Endodermal cell (in vitro differentiated cells): ENCODE measurements at regions not wholly inside any gene's neighbourhood (a gene's known extent, or its start where the extent isn't known, plus 50 kb on each side); places are given as distances from the start of the nearest gene placed in this dataset.

Experiments used
- DNase-seq: peaks from one replicate; pipeline ENCODE4 v3.0.0-alpha.2; 2017
- H3K27ac ChIP-seq: 2 replicates; pipeline ENCODE4 v1.5.1; 2013; ENCODE audit warnings: mild to moderate bottlenecking, low read depth, low read length, moderate library complexity
- H3K27me3 ChIP-seq: 2 replicates; pipeline ENCODE4 v1.6.1; 2013; ENCODE audit warnings: mild to moderate bottlenecking, low read length, moderate library complexity; ENCODE audit not compliant: insufficient read depth, control insufficient read depth, poor library complexity, severe bottlenecking
- H3K36me3 ChIP-seq: 2 replicates; pipeline ENCODE4 v1.7.0; 2013; ENCODE audit warnings: mild to moderate bottlenecking, low read length, moderate library complexity; ENCODE audit not compliant: control insufficient read depth, insufficient read depth
- H3K4me1 ChIP-seq: one replicate; pipeline ENCODE4 v1.7.0; 2013; ENCODE audit warnings: low read length; ENCODE audit not compliant: control insufficient read depth, insufficient read depth
- H3K4me3 ChIP-seq: 2 replicates; pipeline ENCODE4 v1.5.1; 2013; ENCODE audit warnings: mild to moderate bottlenecking, low read length, moderate library complexity
- H3K9ac ChIP-seq: 2 replicates; pipeline ENCODE4 v1.6.1; 2013; ENCODE audit warnings: mild to moderate bottlenecking, low read length, moderate library complexity; ENCODE audit not compliant: poor library complexity, severe bottlenecking; ENCODE audit errors: extremely low read depth
- H3K9me3 ChIP-seq: 2 replicates; pipeline ENCODE4 v1.6.1; 2013; ENCODE audit warnings: mild to moderate bottlenecking, low read length, moderate library complexity; ENCODE audit not compliant: control insufficient read depth
- H3K27ac Mint-ChIP-seq: 2 replicates; pipeline ENCODE4 v1.8.0; 2020; ENCODE audit warnings: mixed read lengths
- H3K27me3 Mint-ChIP-seq: 2 replicates; pipeline ENCODE4 v1.8.0; 2021; ENCODE audit warnings: mild to moderate bottlenecking, mixed read lengths; ENCODE audit not compliant: insufficient read depth
- H3K36me3 Mint-ChIP-seq: 2 replicates; pipeline ENCODE4 v1.8.0; 2020; ENCODE audit warnings: low read depth, mixed read lengths
- H3K4me1 Mint-ChIP-seq: 2 replicates; pipeline ENCODE4 v1.8.0; 2020; ENCODE audit warnings: mixed read lengths
- H3K4me3 Mint-ChIP-seq: 2 replicates; pipeline ENCODE4 v1.8.0; 2020; ENCODE audit warnings: mild to moderate bottlenecking, moderate library complexity, mixed read lengths
- H3K9me3 Mint-ChIP-seq: 2 replicates; pipeline ENCODE4 v1.8.0; 2020; ENCODE audit warnings: mild to moderate bottlenecking, mixed read lengths
- WGBS, 2 experiments: methylation state at CpG; one replicate each; pipeline versions ENCODE4 v1.1.5 to v1.1.7; 2013; ENCODE audit warnings: missing lambda C conversion rate in 2 of 2, mixed read lengths in 1 of 2; ENCODE audit not compliant: insufficient coverage in 1 of 2, insufficient read length in 1 of 2; 5-methylcytosine and 5-hydroxymethylcytosine counted together
- TF ChIP-seq, protein P1 (sequence below): fragments of 200-600 bp; sonication (generic); conservative IDR thresholded peaks from 2 replicates; pipeline ENCODE4 v1.5.0; 2021; ENCODE audit warnings: antibody characterized with exemption, mild to moderate bottlenecking

GRCh38 chr5:90171466-90171865 lies 238.1 kb downstream of the CETN3 start:
- Histone ChIP-seq H3K9me3 (no peaks in the 10 kb centered on the region), H3K4me3 (no peak overlapping the region), H3K9ac (no peak overlapping the region), H3K4me1 (no peaks in the 10 kb centered on the region), H3K27ac (no peak overlapping the region), H3K27me3 (no peaks in the 10 kb centered on the region), H3K36me3 (no peaks in the 10 kb centered on the region)
- TF ChIP-seq, protein P1, sequence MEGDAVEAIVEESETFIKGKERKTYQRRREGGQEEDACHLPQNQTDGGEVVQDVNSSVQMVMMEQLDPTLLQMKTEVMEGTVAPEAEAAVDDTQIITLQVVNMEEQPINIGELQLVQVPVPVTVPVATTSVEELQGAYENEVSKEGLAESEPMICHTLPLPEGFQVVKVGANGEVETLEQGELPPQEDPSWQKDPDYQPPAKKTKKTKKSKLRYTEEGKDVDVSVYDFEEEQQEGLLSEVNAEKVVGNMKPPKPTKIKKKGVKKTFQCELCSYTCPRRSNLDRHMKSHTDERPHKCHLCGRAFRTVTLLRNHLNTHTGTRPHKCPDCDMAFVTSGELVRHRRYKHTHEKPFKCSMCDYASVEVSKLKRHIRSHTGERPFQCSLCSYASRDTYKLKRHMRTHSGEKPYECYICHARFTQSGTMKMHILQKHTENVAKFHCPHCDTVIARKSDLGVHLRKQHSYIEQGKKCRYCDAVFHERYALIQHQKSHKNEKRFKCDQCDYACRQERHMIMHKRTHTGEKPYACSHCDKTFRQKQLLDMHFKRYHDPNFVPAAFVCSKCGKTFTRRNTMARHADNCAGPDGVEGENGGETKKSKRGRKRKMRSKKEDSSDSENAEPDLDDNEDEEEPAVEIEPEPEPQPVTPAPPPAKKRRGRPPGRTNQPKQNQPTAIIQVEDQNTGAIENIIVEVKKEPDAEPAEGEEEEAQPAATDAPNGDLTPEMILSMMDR, result no peak
- Mint-ChIP-seq H3K4me1 (peaks cover 10% of the 10 kb centered on the region), H3K9me3 (peaks cover 10% of the 10 kb centered on the region), H3K36me3 (peaks cover 4% of the 10 kb centered on the region), H3K4me3 (no peak overlapping the region), H3K27ac (no peak overlapping the region), H3K27me3 (no peaks in the 10 kb centered on the region)
- 0% methylated on average over 1 of the region's 1 CpG for WGBS, 2 experiments
- DNase-seq, result no peak

DNA sequence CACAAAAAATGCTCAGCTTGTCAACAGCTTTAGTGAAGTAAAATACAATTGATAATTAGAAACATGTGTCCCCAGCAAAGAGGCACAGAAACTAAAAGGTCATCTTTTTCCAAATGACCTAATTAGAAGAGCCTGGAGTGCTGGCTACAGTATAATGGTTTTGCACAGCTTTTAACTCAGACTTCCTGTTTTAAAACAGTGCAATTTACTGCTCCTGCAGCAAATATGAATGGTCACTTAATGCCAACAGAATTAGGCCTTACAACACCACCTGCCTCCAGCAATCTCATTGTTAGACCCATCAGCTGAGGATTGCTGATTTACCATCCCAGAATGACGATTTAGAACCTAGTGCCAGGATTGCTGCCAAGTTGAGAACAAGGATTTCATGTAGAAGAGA lies 239.3 kb downstream of the CETN3 start:
- H3K9me3 Mint-ChIP-seq, result no peaks in the 10 kb centered on the region
- H3K36me3 Mint-ChIP-seq, result no peaks in the 10 kb centered on the region
- no peak overlapping the region for H3K9ac ChIP-seq
- no peaks in the 10 kb centered on the region for H3K4me1 ChIP-seq
- H3K27ac ChIP-seq, result no peak overlapping the region
- H3K27me3 ChIP-seq, result no peaks in the 10 kb centered on the region
- 67 to 84% methylated on average over 1 of the region's 1 CpG for WGBS, 2 experiments
- no peak overlapping the region for H3K4me3 ChIP-seq
- H3K36me3 ChIP-seq, result no peaks in the 10 kb centered on the region
- no peak overlapping the region for H3K27ac Mint-ChIP-seq
- no peaks in the 10 kb centered on the region for H3K9me3 ChIP-seq
- TF ChIP-seq, protein P1, result no peak
- H3K4me1 Mint-ChIP-seq, result peaks cover 10% of the 10 kb centered on the region
- no peak overlapping the region for H3K4me3 Mint-ChIP-seq
- no peaks in the 10 kb centered on the region for H3K27me3 Mint-ChIP-seq
- DNase-seq, result no peak

GRCh38 chr5:90169078-90169477 lies 240.5 kb downstream of the CETN3 start:
- Mint-ChIP-seq H3K4me1 (peaks cover 15% of the 10 kb centered on the region), H3K9me3 (no peaks in the 10 kb centered on the region), H3K27me3 (no peaks in the 10 kb centered on the region), H3K27ac (no peak overlapping the region), H3K36me3 (no peaks in the 10 kb centered on the region), H3K4me3 (no peak overlapping the region)
- DNase-seq, result no peak
- Histone ChIP-seq H3K36me3 (no peaks in the 10 kb centered on the region), H3K9me3 (no peaks in the 10 kb centered on the region), H3K9ac (no peak overlapping the region), H3K27ac (no peak overlapping the region), H3K4me3 (no peak overlapping the region), H3K4me1 (no peaks in the 10 kb centered on the region), H3K27me3 (no peaks in the 10 kb centered on the region)
- 92 to 100% methylated on average over 1 to 2 of the region's 2 CpGs for WGBS, 2 experiments
- TF ChIP-seq, protein P1, result no peak
